Endodermal cell (in vitro differentiated cells): ENCODE measurements at regions not wholly inside any gene's neighbourhood (a gene's known extent, or its start where the extent isn't known, plus 50 kb on each side); places are given as distances from the start of the nearest gene placed in this dataset.

Source experiments
- DNase-seq: peaks from one replicate; pipeline ENCODE4 v3.0.0-alpha.2; 2017
- H3K27ac ChIP-seq: 2 replicates; pipeline ENCODE4 v1.5.1; 2013; ENCODE audit warnings: mild to moderate bottlenecking, low read depth, low read length, moderate library complexity
- H3K27me3 ChIP-seq: 2 replicates; pipeline ENCODE4 v1.6.1; 2013; ENCODE audit warnings: mild to moderate bottlenecking, low read length, moderate library complexity; ENCODE audit not compliant: insufficient read depth, control insufficient read depth, poor library complexity, severe bottlenecking
- H3K36me3 ChIP-seq: 2 replicates; pipeline ENCODE4 v1.7.0; 2013; ENCODE audit warnings: mild to moderate bottlenecking, low read length, moderate library complexity; ENCODE audit not compliant: control insufficient read depth, insufficient read depth
- H3K4me1 ChIP-seq: one replicate; pipeline ENCODE4 v1.7.0; 2013; ENCODE audit warnings: low read length; ENCODE audit not compliant: control insufficient read depth, insufficient read depth
- H3K4me3 ChIP-seq: 2 replicates; pipeline ENCODE4 v1.5.1; 2013; ENCODE audit warnings: mild to moderate bottlenecking, low read length, moderate library complexity
- H3K9ac ChIP-seq: 2 replicates; pipeline ENCODE4 v1.6.1; 2013; ENCODE audit warnings: mild to moderate bottlenecking, low read length, moderate library complexity; ENCODE audit not compliant: poor library complexity, severe bottlenecking; ENCODE audit errors: extremely low read depth
- H3K9me3 ChIP-seq: 2 replicates; pipeline ENCODE4 v1.6.1; 2013; ENCODE audit warnings: mild to moderate bottlenecking, low read length, moderate library complexity; ENCODE audit not compliant: control insufficient read depth
- H3K27ac Mint-ChIP-seq: 2 replicates; pipeline ENCODE4 v1.8.0; 2020; ENCODE audit warnings: mixed read lengths
- H3K27me3 Mint-ChIP-seq: 2 replicates; pipeline ENCODE4 v1.8.0; 2021; ENCODE audit warnings: mild to moderate bottlenecking, mixed read lengths; ENCODE audit not compliant: insufficient read depth
- H3K36me3 Mint-ChIP-seq: 2 replicates; pipeline ENCODE4 v1.8.0; 2020; ENCODE audit warnings: low read depth, mixed read lengths
- H3K4me1 Mint-ChIP-seq: 2 replicates; pipeline ENCODE4 v1.8.0; 2020; ENCODE audit warnings: mixed read lengths
- H3K4me3 Mint-ChIP-seq: 2 replicates; pipeline ENCODE4 v1.8.0; 2020; ENCODE audit warnings: mild to moderate bottlenecking, moderate library complexity, mixed read lengths
- H3K9me3 Mint-ChIP-seq: 2 replicates; pipeline ENCODE4 v1.8.0; 2020; ENCODE audit warnings: mild to moderate bottlenecking, mixed read lengths
- CTCF ChIP-seq: fragments of 200-600 bp; sonication (generic); conservative IDR thresholded peaks from 2 replicates; pipeline ENCODE4 v1.5.0; 2021; ENCODE audit warnings: antibody characterized with exemption, mild to moderate bottlenecking
- WGBS, 2 experiments: methylation state at CpG; one replicate each; pipeline versions ENCODE4 v1.1.5 to v1.1.7; 2013; ENCODE audit warnings: missing lambda C conversion rate in 2 of 2, mixed read lengths in 1 of 2; ENCODE audit not compliant: insufficient coverage in 1 of 2, insufficient read length in 1 of 2; 5-methylcytosine and 5-hydroxymethylcytosine counted together

DNA sequence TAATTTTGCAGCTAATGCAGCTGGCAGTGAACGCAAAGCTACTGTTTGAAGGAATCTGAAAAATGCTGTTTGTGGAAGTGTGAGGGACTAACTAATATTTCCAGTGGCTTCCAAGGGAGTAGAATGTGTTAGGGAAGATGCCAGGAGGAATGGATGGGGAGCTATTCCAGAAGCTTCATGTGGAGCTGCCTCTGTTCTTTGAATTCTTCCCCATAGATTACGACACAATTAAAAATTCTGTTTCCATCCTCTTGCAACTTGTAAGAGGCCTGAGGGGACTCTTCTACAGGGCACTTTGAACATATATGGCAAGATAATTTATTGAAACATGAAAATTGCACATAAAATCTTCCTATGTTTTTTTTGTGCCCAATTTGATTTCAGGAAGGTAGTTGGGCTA lies 74.3 kb upstream of the CTXND1 start:
- no peaks in the 10 kb centered on the region for H3K36me3 ChIP-seq
- H3K9me3 Mint-ChIP-seq = peaks cover 28% of the 10 kb centered on the region
- DNase-seq = no peak
- H3K4me1 Mint-ChIP-seq = no peaks in the 10 kb centered on the region
- no peaks in the 10 kb centered on the region for H3K4me1 ChIP-seq
- H3K27ac Mint-ChIP-seq = no peak overlapping the region
- no peak overlapping the region for H3K4me3 ChIP-seq
- no peak for TF ChIP-seq CTCF
- WGBS, 2 experiments = 95 to 100% methylated on average over 1 to 2 of the region's 2 CpGs
- H3K9ac ChIP-seq = no peak overlapping the region
- no peaks in the 10 kb centered on the region for H3K36me3 Mint-ChIP-seq
- no peak overlapping the region for H3K27ac ChIP-seq
- H3K9me3 ChIP-seq = peaks cover 20% of the 10 kb centered on the region
- H3K27me3 ChIP-seq = no peaks in the 10 kb centered on the region
- H3K27me3 Mint-ChIP-seq = peaks cover 1% of the 10 kb centered on the region
- H3K4me3 Mint-ChIP-seq = no peak overlapping the region

GRCh38 chr15:80328496-80328895 lies 75.7 kb upstream of the ARNT2 start:
- WGBS, 2 experiments = 84 to 100% methylated on average over 2 to 5 of the region's 5 CpGs
- DNase-seq = no peak
- no peaks in the 10 kb centered on the region for H3K27me3 ChIP-seq
- Mint-ChIP-seq H3K4me1 (no peaks in the 10 kb centered on the region), H3K9me3 (peaks cover 19% of the 10 kb centered on the region), H3K4me3 (no peak overlapping the region), H3K27ac (no peak overlapping the region), H3K27me3 (peaks cover 3% of the 10 kb centered on the region), H3K36me3 (no peaks in the 10 kb centered on the region)
- no peaks in the 10 kb centered on the region for H3K36me3 ChIP-seq
- H3K27ac ChIP-seq = no peak overlapping the region
- H3K9me3 ChIP-seq = peaks cover 8% of the 10 kb centered on the region
- no peak overlapping the region for H3K9ac ChIP-seq
- no peak for TF ChIP-seq CTCF
- no peak overlapping the region for H3K4me3 ChIP-seq
- no peaks in the 10 kb centered on the region for H3K4me1 ChIP-seq

DNA sequence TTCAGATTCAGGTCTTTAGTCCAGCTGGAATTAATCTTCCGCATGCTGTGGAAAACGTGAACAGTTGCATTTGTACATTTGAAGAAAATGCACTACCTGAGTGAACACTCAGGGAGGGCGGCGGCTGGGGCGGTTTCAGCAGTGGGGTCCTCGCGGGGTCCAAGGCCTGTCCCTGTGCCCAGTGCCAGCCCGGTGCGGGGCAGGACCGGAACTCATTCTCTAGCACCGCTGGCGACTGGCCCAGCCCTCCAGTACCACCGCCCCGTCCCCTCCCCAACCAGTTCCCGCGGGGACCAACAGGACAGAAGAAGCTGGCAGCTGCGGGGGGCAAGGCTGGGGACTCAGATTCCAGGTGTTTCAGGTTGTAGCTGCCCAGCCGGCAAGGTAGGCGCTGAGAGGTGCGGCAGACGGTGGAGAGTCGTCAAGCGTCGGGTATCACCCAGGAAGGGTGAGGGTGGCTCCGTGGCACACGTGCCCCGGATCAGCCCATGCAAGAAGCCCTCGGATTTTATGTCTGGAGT lies 72.2 kb upstream of the ARNT2 start:
- Histone ChIP-seq H3K36me3 (no peaks in the 10 kb centered on the region), H3K9me3 (peaks cover 5% of the 10 kb centered on the region), H3K9ac (no peak overlapping the region), H3K4me1 (no peaks in the 10 kb centered on the region), H3K27ac (no peak overlapping the region), H3K4me3 (no peak overlapping the region), H3K27me3 (no peaks in the 10 kb centered on the region)
- Mint-ChIP-seq H3K4me3 (no peak overlapping the region), H3K36me3 (no peaks in the 10 kb centered on the region), H3K27me3 (peaks cover 6% of the 10 kb centered on the region), H3K4me1 (no peaks in the 10 kb centered on the region), H3K27ac (no peak overlapping the region), H3K9me3 (peaks cover 8% of the 10 kb centered on the region)
- TF ChIP-seq CTCF = no peak
- WGBS, 2 experiments = 91 to 96% methylated on average over 20 to 28 of the region's 28 CpGs
- no peak for DNase-seq
